ENCODE measurements at regions not wholly inside any gene's neighbourhood (a gene's known extent, or its start where the extent isn't known, plus 50 kb on each side); places are given as distances from the start of the nearest gene placed in this dataset.

GRCh38 chr7:41261080-41261479, 441.8 kb downstream of the INHBA start:
- TF ChIP-seq CTCF (IDR thresholded peaks at IDR 0.05) (no peak), POLR2A (IDR thresholded peaks at IDR 0.05) (no peak)

Measured in right lobe of liver (tissue), 4 donors.